Left kidney (tissue), 1 donor: ENCODE measurements at regions not wholly inside any gene's neighbourhood (a gene's known extent, or its start where the extent isn't known, plus 50 kb on each side); places are given as distances from the start of the nearest gene placed in this dataset.
"Not testable (repeated sequence)": the region's sequence is repeated elsewhere in the genome, so short reads cannot be mapped to it uniquely, and the experiment has no call there.

Experiments used
- DNase-seq: peaks from one replicate; pipeline ENCODE4 v3.0.0-alpha.2; 2013

DNA sequence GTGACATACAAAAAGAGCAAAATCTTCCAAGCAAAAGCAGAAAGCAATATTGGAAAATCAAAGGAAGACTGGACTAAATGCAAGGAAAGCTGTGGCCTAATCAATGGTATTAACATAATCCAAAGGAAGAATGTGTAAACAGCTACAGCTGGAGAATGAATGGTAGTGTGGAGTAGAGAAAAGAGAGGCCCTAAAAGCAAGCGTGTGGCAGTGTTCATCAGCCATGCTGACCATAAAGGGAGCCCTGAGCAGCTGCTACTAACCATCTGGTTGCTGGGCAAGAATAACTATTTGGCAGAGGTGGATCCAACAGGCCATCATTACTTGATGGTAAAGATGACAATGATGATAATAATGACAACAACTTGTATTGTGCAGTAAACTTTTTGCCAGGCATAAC lies 148.5 kb upstream of the BEND6 start:
- no peak for DNase-seq

DNA sequence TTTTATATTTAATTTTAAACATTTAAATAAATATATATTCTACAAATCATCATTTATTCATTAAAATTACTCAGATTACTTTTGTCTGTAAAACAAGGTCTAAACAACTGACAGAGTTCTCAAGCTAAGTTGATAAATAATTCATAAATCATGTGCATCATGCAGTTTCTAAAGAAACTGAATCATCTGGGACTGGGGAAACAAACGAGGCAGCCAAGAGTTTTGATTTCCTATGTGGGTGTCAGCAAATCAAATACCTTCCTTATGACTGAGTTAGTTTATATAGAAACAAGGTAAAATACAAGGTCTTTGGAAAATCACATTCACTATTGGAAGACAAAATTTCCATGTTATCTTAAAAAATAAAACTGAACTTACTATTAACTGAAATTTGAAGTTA lies 149.9 kb upstream of the BEND6 start:
- no peak for DNase-seq

DNA sequence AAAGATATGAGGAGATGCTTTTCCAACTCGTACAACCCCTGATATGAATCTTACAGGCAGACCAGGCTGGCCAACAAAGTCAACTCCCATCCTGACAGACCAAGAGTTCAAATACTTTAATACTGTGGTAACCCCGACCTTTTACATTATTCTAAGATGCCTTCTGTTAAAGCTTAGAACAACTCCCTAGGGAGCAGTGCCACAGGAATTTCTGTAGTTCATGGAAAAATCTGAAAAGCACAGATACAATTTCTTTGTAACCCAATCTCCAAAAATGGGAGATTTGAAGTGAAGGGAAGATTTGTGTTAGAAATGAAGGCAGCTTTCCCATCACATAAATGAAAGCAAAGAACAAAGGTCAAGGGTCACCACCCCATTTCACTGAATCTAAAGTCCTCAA lies 151.3 kb upstream of the BEND6 start:
- DNase-seq = no peak

DNA sequence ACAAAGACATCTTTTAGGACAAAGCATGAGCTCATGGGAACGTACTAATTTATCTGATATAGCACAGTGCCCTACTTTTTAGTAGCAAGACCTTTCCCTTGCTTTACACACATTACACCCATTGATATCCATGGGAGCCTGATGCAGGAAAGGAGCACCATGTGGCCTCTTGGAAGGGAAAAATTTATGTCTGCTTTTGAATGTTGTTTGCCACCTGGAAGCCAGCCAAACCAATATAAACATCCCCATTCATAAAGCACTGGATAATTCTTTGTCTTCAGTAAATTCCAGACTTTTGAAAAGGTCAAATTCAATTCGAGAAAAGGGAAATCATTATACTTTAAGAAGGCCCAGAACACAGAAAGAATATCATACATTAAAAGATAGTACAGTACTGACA lies 152.3 kb upstream of the BEND6 start:
- no peak for DNase-seq

DNA sequence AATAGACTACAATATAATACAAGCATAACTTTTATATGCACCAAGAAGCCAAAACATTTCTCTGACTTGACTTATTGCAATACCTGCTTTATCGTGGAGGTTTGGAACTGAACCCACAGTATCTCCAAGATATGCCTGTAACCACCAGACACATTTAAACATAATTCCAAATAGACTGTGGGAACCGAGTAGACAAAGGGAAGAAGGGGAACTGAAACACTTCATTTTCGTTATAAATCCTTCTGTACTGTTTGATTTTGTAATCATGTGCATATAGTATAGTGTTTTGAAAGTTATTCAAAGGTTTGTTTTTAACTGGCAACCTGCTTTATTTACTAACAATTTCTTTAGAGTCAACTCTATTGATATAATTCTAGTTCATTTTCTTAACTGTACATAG lies 154.9 kb upstream of the BEND6 start:
- DNase-seq = no peak

DNA sequence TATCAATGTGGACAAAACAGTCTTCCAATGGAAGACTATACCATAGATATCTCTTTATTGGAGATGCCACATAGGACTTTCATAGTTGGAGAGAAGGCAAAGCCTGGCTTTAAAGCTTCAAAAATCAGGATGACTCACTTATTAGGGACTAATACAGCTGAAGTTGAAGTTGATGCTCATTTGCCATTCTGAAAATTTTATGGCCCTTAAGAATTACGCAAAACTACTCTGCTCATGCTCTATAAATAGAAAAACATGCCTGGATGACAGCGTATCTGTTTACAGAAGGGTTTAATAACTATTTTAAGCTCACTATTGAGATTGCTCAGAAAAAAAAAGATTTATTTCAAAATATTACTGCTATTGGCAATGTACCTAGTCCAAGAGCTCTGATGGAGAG lies 155.5 kb upstream of the DST start:
- no peak for DNase-seq

DNA sequence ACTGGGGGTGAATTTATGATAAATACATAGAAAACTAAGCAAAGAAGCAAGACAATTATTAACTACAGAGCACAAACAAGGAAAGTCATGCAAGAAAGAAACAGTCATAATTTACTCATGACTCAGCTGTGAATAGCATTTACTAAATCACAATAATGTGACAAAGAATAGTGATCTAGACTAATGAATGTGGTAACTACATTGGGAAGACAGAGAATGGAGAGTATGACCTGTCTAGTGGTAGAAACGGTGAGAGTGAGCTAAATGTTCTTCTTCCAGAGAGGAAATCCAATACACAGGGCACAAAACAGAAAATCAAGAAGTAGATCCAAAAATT lies 153.5 kb upstream of the DST start:
- no peak for DNase-seq

DNA sequence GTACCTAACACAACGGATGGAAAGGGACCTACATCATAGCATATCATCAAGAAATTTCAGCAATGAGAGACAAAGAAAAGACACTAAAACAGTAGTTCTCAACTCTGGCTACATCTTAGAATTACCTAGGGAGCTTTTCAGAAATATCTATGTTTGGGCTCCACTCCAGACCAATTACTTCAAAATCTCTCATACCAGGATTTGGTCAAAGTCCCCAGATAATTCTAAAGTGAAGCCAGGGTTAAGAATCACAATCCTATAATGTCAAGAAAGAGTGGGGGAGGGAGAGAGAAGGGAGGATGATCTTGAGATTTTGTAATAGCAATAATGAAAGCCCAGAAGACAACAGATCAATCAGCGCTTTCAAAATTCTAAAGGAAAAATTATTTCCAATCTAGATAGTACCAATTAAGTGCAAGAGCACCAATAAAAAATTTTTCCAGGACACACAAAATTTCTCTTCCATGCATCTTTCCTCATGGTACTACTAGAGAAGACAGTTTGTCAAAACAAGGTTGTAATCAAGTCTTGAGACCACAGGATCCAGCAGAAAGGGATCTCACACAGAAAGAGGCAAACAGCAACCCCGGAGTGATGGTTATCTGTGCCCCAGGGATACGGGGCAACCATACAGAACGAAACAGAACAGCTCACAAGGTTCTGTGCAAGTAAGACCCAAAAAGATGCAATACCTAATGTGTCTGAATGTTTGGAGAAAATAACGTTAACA lies 152.9 kb upstream of the DST start:
- no peak for DNase-seq

DNA sequence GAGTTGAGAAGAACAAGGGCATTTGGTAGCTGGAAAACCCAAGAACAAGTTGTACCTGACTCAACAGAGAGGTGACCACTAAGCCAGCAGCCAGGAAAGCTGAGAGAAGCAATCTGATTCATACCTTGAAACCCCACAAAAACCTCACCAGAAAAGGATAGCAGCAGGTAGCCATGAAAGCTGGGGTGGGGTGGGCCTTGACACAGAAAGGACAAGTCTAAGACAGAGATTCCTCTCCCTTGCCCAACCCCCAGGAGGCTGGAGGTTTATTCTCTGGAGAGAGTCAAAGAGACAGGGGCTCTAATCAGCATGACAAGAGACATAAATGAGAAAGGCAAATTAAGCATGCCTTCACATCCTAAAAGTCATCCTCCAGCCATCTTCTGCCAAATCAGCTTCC lies 151.7 kb upstream of the DST start:
- DNase-seq = no peak

DNA sequence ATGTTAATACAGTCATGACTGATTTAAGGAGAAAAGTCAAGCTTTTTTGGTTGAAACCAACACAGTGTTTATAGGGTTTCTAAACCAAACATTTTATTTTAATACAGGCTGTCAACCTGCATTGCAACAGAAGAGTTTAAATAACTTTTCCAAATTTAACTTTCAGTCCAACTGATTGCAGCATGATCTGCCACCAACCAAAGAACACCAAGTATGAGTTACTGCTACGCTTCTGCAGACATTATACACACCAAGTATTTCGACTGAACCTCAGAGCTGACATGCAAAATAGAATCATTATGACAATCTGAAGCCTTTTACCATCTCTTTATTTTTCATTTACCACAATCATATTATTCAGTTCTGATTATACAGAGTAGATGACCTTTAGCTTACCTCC lies 151.2 kb upstream of the DST start:
- DNase-seq = no peak

DNA sequence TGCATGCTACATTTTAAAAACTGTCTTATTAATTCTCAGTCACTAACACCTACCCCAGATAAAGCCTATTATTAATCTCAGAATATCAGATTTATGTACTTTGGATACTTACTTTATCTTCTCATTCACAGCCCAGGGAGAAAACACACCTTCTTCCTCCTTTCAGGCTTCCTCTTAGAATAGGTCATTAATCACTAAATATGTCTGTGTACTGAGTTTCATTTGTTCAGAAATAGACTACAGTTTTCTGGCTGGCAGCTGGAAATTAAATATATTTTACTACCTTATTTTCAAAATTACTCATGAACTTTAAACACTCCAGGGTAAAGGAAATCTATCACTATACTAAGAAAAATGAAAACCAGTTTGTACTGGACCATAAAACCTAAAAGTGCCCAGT lies 147.7 kb upstream of the DST start:
- DNase-seq = no peak

DNA sequence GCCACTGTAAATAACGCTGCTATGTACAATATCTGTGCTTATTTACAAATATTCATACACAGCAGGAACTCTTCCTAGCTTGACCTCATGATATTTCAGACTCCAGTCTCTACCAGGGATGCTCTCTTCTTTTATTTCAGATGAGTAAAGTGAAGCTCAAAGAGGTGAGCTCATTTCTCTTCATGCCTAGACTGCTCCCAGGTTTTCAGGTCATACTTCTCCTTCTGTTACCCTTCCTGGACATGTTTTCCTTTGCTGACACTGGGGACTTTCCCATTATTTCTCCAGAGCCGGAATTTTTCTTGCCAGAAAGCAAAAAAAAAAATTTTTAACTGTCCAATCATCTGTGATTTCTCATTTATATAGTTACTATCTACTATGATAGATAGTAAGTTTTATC lies 147.2 kb upstream of the DST start:
- DNase-seq = no peak

DNA sequence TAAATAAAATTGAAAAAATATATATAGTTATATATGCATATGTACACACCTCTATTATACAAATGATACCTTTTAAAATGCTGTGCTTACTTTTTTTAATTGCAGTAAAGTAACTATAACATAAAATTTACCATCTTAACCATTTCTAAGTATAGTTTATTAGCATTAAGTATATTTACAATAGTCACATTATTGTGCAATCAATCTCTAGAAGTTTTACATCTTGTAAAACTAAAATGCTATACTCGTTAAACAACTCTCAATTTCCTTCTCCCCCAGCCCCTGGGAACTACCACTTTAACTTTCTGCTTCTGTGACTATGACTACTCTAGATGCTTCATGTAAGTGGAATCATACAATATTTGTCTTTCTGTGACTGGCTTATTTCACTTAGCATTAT lies 146.7 kb upstream of the DST start:
- no peak for DNase-seq

DNA sequence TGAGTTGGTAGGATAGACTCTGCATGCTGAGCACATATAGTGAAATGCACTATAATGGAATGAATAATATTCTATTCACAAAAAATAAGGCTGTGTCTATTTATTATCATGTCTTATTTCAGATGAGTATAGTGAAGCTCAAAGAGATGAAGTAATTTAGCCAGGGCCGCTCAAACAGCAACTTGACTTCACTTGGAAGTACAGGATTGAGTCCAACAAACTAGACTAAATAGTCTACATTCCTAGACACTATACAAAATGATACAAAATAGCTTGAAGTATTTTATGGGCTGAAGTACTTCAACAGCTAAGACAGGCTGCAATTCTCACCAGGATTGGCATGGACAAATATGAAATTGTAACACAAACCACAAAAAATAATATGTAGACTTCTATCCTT lies 144.5 kb upstream of the DST start:
- no peak for DNase-seq

DNA sequence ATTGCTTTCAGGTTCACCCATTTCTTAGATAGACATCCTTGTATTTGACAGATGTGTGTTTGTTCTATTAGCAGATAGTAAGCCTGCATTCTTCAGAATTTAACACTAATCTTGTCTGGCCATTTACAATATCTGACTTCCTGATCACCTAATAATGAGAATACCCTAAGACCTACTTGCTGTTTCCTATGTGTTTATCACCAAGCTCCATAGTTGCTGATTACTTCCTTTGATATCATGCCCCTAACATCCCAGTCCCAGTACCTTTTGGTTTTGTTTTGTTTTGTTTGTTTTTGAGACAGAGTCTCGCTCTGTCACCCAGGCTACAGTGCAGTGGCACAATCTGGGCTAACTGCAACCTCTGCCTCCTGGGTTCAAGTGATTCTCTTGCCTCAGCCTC lies 143.6 kb upstream of the DST start:
- no peak for DNase-seq

DNA sequence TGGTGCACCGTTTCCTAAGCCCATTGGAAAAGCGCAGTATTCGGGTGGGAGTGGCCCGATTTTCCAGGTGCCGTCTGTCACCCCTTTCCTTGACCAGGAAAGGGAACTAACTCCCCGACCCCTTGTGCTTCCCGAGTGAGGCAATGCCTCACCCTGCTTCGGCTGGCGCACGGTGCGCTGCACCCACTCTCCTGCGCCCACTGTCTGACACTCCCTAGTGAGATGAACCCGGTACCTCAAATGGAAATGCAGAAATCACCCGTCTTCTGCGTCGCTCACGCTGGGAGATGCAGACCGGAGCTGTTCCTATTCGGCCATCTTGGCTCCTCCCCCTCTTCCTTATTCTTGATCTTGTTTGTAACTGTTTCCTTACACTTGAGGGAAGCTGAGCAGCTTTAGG lies 142.8 kb upstream of the DST start:
- DNase-seq = not testable (repeated sequence)

DNA sequence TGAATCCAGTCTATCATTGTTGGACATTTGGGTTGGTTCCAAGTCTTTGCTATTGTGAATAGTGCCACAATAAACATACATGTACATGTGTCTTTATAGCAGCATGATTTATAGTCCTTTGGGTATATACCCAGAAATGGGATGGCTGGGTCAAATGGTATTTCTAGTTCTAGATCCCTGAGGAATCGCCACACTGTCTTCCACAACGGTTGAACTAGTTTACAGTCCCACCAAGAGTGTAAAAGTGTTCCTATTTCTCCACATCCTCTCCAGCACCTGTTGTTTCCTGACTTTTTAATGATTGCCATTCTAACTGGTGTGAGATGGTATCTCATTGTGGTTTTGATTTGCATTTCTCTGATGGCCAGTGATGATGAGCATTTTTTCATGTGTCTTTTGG lies 137.4 kb upstream of the DST start:
- not testable (repeated sequence) for DNase-seq

DNA sequence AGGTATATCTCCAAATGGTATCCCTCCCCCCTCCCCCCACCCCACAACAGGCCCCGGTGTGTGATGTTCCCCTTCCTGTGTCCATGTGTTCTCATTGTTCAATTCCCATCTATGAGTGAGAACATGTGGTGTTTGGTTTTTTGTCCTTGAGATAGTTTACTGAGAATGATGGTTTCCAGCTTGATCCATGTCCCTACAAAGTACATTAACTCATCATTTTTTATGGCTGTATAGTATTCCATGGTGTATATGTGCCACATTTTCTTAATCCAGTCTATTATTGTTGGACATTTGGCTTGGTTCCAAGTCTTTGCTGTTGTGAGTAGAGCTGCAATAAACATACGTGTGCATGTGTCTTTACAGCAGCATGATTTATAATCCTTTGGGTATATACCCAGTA lies 135.8 kb upstream of the DST start:
- not testable (repeated sequence) for DNase-seq

DNA sequence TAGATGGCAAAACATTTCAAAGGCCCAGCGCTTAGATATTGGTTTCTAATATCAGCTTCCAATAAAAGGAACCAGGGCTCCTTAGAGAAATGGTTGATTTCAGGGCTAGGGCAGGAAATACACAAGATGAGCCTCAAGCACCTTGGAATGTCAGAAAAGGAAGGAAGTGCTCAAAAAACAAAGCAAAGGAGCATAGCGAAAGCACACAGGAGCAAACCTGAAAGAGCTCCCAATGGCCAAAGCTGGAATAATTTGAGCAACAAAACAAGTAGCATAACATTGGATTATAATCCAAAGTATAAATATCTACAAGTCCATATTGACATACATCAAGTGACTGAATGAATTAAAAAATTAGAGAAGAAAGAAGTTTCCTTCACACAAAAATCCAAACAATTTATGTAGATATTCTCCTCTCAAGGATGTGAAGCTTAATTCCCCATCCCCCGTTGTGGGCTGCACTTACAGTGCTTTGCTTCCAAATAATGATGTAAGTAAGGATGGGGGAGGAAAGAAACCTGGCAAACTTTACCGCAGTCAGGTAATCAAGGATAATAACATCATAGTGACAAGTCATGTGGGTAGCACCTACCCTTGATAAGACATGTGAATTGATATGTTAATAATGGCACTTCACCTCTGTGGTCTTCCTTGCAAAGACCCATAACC lies 132.9 kb upstream of the DST start:
- DNase-seq = no peak

DNA sequence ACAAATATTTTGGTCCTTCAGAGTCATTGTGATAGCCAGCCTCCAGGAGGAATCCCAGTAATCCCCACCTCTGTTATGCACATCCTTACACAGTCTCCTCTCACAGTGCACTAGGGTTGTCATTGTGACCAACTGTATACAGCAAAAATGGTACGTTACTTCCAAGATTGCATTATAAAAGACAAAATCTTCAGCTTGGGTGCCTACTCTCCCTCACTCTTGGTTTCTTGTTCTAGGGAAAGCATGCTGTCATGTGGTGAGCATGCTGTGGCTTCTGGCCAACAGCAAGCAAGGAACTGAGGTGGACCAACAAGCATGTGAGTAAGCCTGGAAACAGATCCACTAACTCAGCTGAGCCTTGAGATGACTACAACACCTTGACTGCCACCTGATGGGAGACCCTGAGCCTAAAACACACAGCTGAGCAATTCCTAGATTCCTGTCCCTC lies 130.1 kb upstream of the DST start:
- DNase-seq = no peak

DNA sequence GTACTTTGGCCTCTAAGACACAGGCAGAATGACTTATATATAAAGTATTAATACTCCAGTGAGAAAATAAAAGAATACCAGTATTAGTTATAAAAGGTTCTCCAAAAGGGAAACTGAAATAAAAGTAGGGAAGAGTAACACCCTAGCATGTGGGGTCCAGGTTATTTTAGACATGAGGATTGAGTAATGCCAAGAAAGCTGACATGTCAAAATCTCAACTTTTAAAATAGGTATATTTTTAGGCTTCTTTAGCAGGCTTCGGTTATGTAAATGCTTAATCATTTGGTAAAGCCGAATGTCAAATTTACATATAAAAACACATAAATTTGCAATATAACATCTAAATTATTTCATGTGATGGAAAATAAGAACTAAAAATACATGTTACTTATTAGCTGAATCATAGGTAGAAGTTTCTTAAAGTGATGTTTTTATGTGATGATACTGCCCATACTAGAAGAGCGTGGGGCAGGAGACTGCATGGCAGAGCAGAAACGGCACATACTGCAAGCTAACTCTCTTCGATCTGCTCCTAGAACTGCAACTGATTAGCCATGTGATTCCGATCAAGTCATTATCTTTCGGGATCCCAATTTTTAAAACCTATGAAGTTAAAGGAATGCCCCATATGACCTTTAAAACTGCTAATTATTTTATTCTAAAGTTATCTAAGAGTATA lies 129.4 kb upstream of the DST start:
- no peak for DNase-seq

DNA sequence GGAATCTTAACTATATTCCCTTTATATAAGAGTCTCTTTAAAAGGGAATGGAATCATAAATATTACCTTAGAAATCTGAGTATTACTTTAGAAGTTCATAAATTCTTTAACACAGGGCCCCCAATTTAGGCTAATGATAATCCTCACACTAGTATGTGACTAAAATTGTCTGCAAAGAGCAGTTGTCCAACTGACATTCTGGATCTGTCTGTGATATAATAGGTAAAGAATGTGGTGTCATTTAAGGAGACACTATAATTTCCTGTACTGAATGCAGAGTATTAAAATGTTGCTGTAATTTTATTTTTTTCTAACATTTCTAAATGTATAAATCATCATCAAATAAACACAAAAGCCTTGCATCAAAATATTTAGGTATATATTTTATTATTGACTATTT lies 128.5 kb upstream of the DST start:
- DNase-seq = no peak

DNA sequence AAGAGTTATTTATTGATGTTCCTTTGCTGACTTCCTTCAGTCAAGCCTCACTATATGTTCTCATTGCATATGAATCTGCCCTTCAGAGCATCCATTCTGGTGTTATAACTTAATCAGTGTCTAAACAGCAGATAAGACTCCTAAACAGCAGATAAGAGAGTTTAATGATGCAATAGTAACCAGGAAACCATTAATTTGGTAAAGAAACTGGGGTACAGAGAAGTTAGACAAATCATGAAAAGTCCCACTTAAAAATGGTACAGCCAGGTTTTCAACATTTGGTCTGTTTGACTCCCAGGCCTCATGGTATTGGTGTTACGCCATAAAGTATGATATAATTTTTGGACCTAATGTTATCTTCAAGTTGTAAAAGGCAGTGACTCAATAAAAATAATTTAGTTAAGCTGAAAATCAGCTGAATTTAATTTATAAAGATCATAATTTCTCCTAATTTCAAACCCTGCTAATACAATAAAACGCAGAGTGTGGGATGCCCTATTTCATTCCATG lies 127.4 kb upstream of the DST start:
- no peak for DNase-seq
